ENCODE measurements at regions not wholly inside any gene's neighbourhood (a gene's known extent, or its start where the extent isn't known, plus 50 kb on each side); places are given as distances from the start of the nearest gene placed in this dataset.

- 43 to 51% methylated on average over 5 of the region's 5 CpGs for WGBS, 2 donors
- Histone ChIP-seq H3K36me3 (ENCODE audit: low read depth, missing control alignments) (no peaks in the 10 kb centered on the region), H3K4me1 (peaks cover 5% of the 10 kb centered on the region), H3K27me3 (no peaks in the 10 kb centered on the region), H3K27ac (no peak overlapping the region), H3K4me3 (no peak overlapping the region), H3K9me3 (no peaks in the 10 kb centered on the region)
- intact Hi-C loops (cut with DNase I; ENCODE audit: low total_unique reads) = no loop called here
- TF ChIP-seq POLR2A (IDR thresholded peaks at IDR 0.05) (no peak), CTCF (IDR thresholded peaks at IDR 0.05) (no peak)
- DNase-seq = peak; percentile 26
These were observed 65.6 kb upstream of the FUT8 start for GRCh38 chr14:65346895-65347294.

- no peak overlapping the region for H3K27ac ChIP-seq
- 47 to 57% methylated on average over 3 of the region's 3 CpGs for WGBS, 2 donors
- TF ChIP-seq POLR2A (IDR thresholded peaks at IDR 0.05) (no peak), CTCF (IDR thresholded peaks at IDR 0.05) (no peak)
- H3K9me3 ChIP-seq = no peaks in the 10 kb centered on the region
- no peak overlapping the region for H3K4me3 ChIP-seq
- H3K36me3 ChIP-seq (ENCODE audit: low read depth, missing control alignments) = no peaks in the 10 kb centered on the region
- H3K4me1 ChIP-seq = peaks cover 5% of the 10 kb centered on the region
- no peak for DNase-seq
- intact Hi-C loops (cut with DNase I; ENCODE audit: low total_unique reads) = no loop called here
- no peaks in the 10 kb centered on the region for H3K27me3 ChIP-seq
These were observed 64.4 kb upstream of the FUT8 start for GRCh38 chr14:65348137-65348536.

GRCh38 chr14:65349100-65349499 lies 63.4 kb upstream of the FUT8 start:
- H3K27ac ChIP-seq = no peak overlapping the region
- H3K9me3 ChIP-seq = no peaks in the 10 kb centered on the region
- WGBS, 2 donors = 86 to 95% methylated on average over 4 of the region's 4 CpGs
- H3K4me3 ChIP-seq = no peak overlapping the region
- peaks cover 5% of the 10 kb centered on the region for H3K4me1 ChIP-seq
- no peak for DNase-seq
- TF ChIP-seq CTCF (IDR thresholded peaks at IDR 0.05) (no peak), POLR2A (IDR thresholded peaks at IDR 0.05) (no peak)
- H3K36me3 ChIP-seq (ENCODE audit: low read depth, missing control alignments) = no peaks in the 10 kb centered on the region
- no peaks in the 10 kb centered on the region for H3K27me3 ChIP-seq
- intact Hi-C loops (cut with DNase I; ENCODE audit: low total_unique reads) = no loop called here

GRCh38 chr14:65351493-65352194 lies 60.9 kb upstream of the FUT8 start:
- DNase-seq = no peak
- no peaks in the 10 kb centered on the region for H3K27me3 ChIP-seq
- H3K4me3 ChIP-seq = no peak overlapping the region
- WGBS, 2 donors = 78 to 85% methylated on average over 6 of the region's 6 CpGs
- H3K36me3 ChIP-seq (ENCODE audit: low read depth, missing control alignments) = no peaks in the 10 kb centered on the region
- H3K9me3 ChIP-seq = no peaks in the 10 kb centered on the region
- no peak overlapping the region for H3K27ac ChIP-seq
- intact Hi-C loops (cut with DNase I; ENCODE audit: low total_unique reads) = no loop called here
- peaks cover 5% of the 10 kb centered on the region for H3K4me1 ChIP-seq
- TF ChIP-seq CTCF (IDR thresholded peaks at IDR 0.05) (no peak), POLR2A (IDR thresholded peaks at IDR 0.05) (no peak)

- WGBS, 2 donors = 78 to 83% methylated on average over 2 of the region's 2 CpGs
- no peak overlapping the region for H3K4me3 ChIP-seq
- no peak overlapping the region for H3K27ac ChIP-seq
- no peak for TF ChIP-seq POLR2A (IDR thresholded peaks at IDR 0.05)
- TF ChIP-seq CTCF (IDR thresholded peaks at IDR 0.05) = no peak
- no peaks in the 10 kb centered on the region for H3K27me3 ChIP-seq
- H3K9me3 ChIP-seq = no peaks in the 10 kb centered on the region
- DNase-seq = no peak
- intact Hi-C loops (cut with DNase I; ENCODE audit: low total_unique reads) = no loop called here
- no peaks in the 10 kb centered on the region for H3K4me1 ChIP-seq
- H3K36me3 ChIP-seq (ENCODE audit: low read depth, missing control alignments) = no peaks in the 10 kb centered on the region
These were observed 59.5 kb upstream of the FUT8 start for GRCh38 chr14:65352964-65353530.
